ENCODE measurements at regions not wholly inside any gene's neighbourhood (a gene's known extent, or its start where the extent isn't known, plus 50 kb on each side); places are given as distances from the start of the nearest gene placed in this dataset.

DNA sequence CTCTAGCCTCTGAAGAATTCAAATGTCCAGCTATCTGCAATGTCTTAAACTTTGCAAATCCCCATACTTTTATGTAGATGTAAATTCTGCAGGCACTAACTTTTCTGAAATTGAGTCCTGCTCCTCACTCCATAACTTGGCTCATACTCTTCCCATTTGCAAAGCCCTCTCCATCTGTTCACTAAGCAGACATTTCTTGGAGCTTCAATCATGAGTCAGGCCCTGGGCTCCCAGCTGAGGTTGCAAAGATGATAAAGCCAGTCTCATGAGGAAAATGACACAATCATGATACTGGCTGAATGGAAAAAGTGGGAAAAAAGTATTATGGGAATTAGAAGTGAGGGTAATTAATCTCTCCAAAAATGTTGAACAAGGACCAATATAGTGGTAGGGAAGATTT lies 507.6 kb downstream of the NR2F2 start:
- peaks cover 4% of the 10 kb centered on the region for H3K9me3 ChIP-seq (ENCODE audit: control insufficient read depth, insufficient read depth, low read length)
- ChIA-PET POLR2A (no interaction called here), CTCF (no interaction called here)
- H3K27ac ChIP-seq (ENCODE audit: low read depth, low read length), result no peak overlapping the region
- no peak overlapping the region for H3K4me3 ChIP-seq (ENCODE audit: low read depth, low read length)
- DNase-seq (ENCODE audit: low read depth, low spot score), result no peak
- no peaks in the 10 kb centered on the region for H3K27me3 ChIP-seq (ENCODE audit: control insufficient read depth, insufficient read depth, low read length)
- TF ChIP-seq, protein P1, sequence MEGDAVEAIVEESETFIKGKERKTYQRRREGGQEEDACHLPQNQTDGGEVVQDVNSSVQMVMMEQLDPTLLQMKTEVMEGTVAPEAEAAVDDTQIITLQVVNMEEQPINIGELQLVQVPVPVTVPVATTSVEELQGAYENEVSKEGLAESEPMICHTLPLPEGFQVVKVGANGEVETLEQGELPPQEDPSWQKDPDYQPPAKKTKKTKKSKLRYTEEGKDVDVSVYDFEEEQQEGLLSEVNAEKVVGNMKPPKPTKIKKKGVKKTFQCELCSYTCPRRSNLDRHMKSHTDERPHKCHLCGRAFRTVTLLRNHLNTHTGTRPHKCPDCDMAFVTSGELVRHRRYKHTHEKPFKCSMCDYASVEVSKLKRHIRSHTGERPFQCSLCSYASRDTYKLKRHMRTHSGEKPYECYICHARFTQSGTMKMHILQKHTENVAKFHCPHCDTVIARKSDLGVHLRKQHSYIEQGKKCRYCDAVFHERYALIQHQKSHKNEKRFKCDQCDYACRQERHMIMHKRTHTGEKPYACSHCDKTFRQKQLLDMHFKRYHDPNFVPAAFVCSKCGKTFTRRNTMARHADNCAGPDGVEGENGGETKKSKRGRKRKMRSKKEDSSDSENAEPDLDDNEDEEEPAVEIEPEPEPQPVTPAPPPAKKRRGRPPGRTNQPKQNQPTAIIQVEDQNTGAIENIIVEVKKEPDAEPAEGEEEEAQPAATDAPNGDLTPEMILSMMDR (IDR thresholded peaks at IDR 0.05; ENCODE audit: low read depth, low read length), result no peak

DNA sequence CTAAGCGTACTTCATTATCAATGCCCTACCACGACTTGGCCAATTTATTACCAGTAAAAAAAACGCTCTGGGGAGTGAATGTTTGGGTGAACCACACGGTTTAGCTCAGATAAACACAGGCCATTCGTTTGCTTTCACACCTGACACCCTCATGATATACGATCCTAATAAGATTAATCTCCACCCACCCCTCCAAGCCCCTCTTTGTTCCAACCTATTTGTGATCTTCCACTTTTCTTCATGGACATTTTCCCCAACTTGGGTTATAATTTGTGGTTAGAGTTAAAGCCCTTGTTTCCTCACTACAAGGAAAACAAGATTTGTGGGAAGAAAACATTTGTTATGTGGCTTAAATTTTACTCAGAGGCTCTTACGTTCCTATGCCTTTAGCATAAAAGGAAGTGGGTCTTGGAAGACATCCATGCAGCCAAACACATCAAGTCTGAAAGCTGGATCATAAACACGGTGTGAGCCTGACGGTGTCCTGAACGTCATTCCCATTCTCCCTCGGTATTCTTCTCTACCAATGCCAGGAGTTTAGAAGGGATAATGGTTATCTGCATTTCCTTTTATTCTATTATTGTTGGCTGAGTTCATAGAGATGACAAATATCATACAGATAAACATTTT lies 518.9 kb downstream of the NR2F2 start:
- TF ChIP-seq, protein P1 (IDR thresholded peaks at IDR 0.05; ENCODE audit: low read depth, low read length), result no peak
- ChIA-PET CTCF (no interaction called here), POLR2A (no interaction called here)
- H3K9me3 ChIP-seq (ENCODE audit: control insufficient read depth, insufficient read depth, low read length), result peaks cover 10% of the 10 kb centered on the region
- no peak overlapping the region for H3K27ac ChIP-seq (ENCODE audit: low read depth, low read length)
- peak; percentile 11 for DNase-seq (ENCODE audit: low read depth, low spot score)
- no peaks in the 10 kb centered on the region for H3K27me3 ChIP-seq (ENCODE audit: control insufficient read depth, insufficient read depth, low read length)
- no peak overlapping the region for H3K4me3 ChIP-seq (ENCODE audit: low read depth, low read length)

DNA sequence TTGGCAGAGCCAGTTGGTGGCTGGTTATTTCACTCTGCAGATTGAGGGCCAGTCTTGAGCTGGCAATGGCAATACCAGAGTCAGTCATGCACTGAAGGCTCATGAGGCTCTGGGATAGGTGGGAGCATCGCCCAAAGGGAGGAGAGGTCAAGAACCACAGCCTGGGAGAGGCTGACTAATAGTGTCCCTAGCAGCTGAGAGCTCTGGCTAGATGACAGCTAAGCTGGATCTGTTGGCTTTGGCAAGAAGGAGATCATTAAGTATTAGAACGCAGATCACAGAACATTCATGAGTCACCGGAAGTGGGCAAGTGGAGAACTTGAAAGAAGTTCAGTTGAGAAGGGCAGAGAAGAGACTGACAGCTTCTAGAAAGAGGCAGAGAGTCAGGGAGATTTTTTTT lies 521.1 kb downstream of the NR2F2 start:
- no peaks in the 10 kb centered on the region for H3K27me3 ChIP-seq (ENCODE audit: control insufficient read depth, insufficient read depth, low read length)
- TF ChIP-seq, protein P1 (IDR thresholded peaks at IDR 0.05; ENCODE audit: low read depth, low read length), result no peak
- H3K4me3 ChIP-seq (ENCODE audit: low read depth, low read length), result no peak overlapping the region
- H3K27ac ChIP-seq (ENCODE audit: low read depth, low read length), result no peak overlapping the region
- DNase-seq (ENCODE audit: low read depth, low spot score), result no peak
- ChIA-PET POLR2A (no interaction called here), CTCF (no interaction called here)
- peaks cover 10% of the 10 kb centered on the region for H3K9me3 ChIP-seq (ENCODE audit: control insufficient read depth, insufficient read depth, low read length)

DNA sequence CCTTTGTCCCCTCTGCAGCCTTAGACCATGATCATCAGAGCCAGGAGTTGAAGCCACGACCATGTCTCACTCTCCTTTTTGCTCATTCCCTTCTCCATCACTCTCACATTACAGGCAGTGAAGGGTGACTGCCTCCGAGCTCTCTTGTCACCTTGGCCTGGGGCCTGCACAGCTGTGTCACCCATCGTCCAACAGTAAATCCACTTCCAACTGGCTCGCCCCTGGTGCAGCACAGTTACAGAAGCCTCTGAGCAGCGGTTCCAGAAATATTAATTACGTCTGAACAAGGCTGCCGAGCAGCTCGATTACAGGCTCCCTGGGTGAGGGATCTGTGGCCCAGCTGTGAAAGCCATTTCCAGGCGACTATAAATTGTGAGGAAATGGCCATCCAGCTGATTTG lies 528.2 kb downstream of the NR2F2 start:
- no peaks in the 10 kb centered on the region for H3K27me3 ChIP-seq (ENCODE audit: control insufficient read depth, insufficient read depth, low read length)
- no peak for DNase-seq (ENCODE audit: low read depth, low spot score)
- ChIA-PET CTCF (no interaction called here), POLR2A (no interaction called here)
- H3K9me3 ChIP-seq (ENCODE audit: control insufficient read depth, insufficient read depth, low read length), result no peaks in the 10 kb centered on the region
- TF ChIP-seq, protein P1 (IDR thresholded peaks at IDR 0.05; ENCODE audit: low read depth, low read length), result no peak
- no peak overlapping the region for H3K4me3 ChIP-seq (ENCODE audit: low read depth, low read length)
- no peak overlapping the region for H3K27ac ChIP-seq (ENCODE audit: low read depth, low read length)

DNA sequence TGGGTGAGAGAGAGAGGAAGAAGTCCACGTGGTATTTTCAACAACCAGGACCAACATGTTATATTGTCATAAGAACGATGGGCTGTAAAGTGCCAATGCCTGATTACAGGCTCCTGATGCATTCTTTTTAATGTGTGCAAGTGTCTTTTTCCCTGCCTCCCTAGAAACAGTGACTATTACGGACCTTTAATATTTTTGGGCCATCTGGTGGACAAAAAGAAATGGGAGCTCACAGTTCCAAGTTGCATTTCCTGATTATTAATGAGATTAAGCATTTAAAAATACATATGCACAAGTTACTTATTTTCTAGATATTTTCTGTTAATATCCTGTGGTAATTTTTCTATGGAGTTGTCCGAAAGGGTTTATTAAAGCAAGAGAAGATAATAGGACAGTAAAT lies 530.2 kb downstream of the NR2F2 start:
- H3K27ac ChIP-seq (ENCODE audit: low read depth, low read length), result no peak overlapping the region
- ChIA-PET POLR2A (no interaction called here), CTCF (no interaction called here)
- no peaks in the 10 kb centered on the region for H3K27me3 ChIP-seq (ENCODE audit: control insufficient read depth, insufficient read depth, low read length)
- TF ChIP-seq, protein P1 (IDR thresholded peaks at IDR 0.05; ENCODE audit: low read depth, low read length), result no peak
- no peak overlapping the region for H3K4me3 ChIP-seq (ENCODE audit: low read depth, low read length)
- H3K9me3 ChIP-seq (ENCODE audit: control insufficient read depth, insufficient read depth, low read length), result no peaks in the 10 kb centered on the region
- no peak for DNase-seq (ENCODE audit: low read depth, low spot score)
